ENCODE measurements at regions not wholly inside any gene's neighbourhood (a gene's known extent, or its start where the extent isn't known, plus 50 kb on each side); places are given as distances from the start of the nearest gene placed in this dataset.
"Not testable (repeated sequence)": the region's sequence is repeated elsewhere in the genome, so short reads cannot be mapped to it uniquely, and the experiment has no call there.

DNA sequence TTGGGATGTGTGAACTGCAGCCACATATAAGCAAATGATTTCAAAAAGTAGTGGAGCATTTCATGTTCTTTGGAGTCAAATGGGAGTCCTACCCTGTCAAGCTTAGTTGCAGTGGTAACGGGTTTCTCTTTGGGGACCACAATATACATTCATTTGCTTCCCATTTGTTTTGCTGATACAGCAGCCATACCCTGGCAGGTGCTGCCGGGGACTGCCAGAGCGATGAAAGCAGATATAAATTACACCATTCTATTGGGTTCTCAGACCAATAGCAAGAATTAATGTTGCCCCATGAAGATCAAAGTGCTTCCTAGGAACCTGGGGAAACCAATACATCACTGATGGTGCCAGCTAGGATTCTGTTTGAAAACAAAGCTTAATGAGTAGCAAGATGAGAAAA is 1621.5 kb upstream of the FLRT2 start:
- no peak for DNase-seq (ENCODE audit: extremely low spot score)
- ChIA-PET POLR2A (no interaction called here), CTCF (no interaction called here)
- TF ChIP-seq FOXK2 (IDR thresholded peaks at IDR 0.05) (no peak), BHLHE40 (IDR thresholded peaks at IDR 0.05; ENCODE audit: borderline replicate concordance) (no peak)

DNA sequence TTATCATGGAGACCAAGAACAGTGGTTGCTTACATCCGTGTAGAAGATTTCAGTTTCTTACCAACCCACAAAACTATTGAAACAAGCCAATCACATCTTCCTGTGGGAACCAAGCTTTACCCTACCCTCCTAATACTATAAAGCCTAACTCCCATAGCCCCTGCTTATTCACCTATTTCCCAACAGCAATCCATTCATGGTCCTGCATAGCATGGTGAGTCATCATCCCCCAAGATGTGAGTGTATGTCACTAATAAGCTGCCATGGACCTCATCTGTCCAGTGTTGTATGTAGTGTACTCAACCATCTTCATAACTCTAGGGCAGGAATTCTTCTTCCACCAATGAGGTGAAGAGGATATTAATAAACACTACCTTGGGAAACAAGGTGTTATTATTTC is 1620.4 kb upstream of the FLRT2 start:
- TF ChIP-seq FOXK2 (IDR thresholded peaks at IDR 0.05) = no peak
- no peak for TF ChIP-seq SUZ12 (IDR thresholded peaks at IDR 0.05)
- no peak for TF ChIP-seq TARDBP (IDR thresholded peaks at IDR 0.05)
- TF ChIP-seq FOXA1 (IDR thresholded peaks at IDR 0.05) = no peak
- TF ChIP-seq ZNF384 (IDR thresholded peaks at IDR 0.05) = no peak
- TF ChIP-seq, protein P1, sequence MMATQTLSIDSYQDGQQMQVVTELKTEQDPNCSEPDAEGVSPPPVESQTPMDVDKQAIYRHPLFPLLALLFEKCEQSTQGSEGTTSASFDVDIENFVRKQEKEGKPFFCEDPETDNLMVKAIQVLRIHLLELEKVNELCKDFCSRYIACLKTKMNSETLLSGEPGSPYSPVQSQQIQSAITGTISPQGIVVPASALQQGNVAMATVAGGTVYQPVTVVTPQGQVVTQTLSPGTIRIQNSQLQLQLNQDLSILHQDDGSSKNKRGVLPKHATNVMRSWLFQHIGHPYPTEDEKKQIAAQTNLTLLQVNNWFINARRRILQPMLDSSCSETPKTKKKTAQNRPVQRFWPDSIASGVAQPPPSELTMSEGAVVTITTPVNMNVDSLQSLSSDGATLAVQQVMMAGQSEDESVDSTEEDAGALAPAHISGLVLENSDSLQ (IDR thresholded peaks at IDR 0.05) = no peak
- no peak for TF ChIP-seq LEF1 (IDR thresholded peaks at IDR 0.05; ENCODE audit: borderline replicate concordance)
- TF ChIP-seq L3MBTL2 (conservative IDR thresholded peaks at IDR 0.05) = no peak
- POLR2A ChIA-PET = no interaction called here
- CTCF ChIA-PET = no interaction called here
- DNase-seq (ENCODE audit: extremely low spot score) = no peak

DNA sequence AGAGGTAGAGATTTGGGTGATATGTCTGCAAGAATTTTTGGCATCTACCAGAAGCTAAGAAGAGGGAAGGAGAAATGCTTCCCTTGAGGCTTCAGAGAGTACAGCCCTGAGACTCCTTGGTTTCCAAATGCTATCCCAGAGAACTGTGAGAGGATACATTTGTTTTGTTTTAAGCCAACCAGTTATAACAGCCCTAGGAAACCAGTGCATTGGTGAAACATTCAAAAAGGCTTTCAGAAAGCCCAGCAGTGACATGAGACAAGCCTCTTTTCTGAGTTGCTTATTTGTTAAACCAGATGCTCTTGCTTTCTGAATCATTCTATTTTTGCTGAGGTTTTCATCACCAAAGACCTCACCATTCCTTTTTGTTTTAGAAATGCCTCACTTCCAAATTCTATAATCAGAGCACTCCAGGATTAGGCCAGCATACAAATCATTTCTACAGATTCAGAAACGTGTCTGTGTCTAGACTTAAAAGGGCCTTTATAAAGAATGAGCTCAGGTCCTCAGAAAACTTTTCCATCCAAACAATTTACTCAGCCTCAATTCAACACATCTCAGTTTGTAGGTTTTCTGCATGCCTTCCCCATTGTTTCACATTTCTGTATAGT is 1617.8 kb upstream of the FLRT2 start:
- CTCF ChIA-PET = no interaction called here
- no peak for DNase-seq (ENCODE audit: extremely low spot score)
- TF ChIP-seq LEF1 (IDR thresholded peaks at IDR 0.05; ENCODE audit: borderline replicate concordance) (no peak), CTBP1 (IDR thresholded peaks at IDR 0.05; ENCODE audit: borderline replicate concordance) (no peak), SP1 (IDR thresholded peaks at IDR 0.05) (no peak), ELF4 (IDR thresholded peaks at IDR 0.05) (no peak), HDGF (IDR thresholded peaks at IDR 0.05; ENCODE audit: borderline replicate concordance) (no peak), ARNT (IDR thresholded peaks at IDR 0.05) (no peak)

DNA sequence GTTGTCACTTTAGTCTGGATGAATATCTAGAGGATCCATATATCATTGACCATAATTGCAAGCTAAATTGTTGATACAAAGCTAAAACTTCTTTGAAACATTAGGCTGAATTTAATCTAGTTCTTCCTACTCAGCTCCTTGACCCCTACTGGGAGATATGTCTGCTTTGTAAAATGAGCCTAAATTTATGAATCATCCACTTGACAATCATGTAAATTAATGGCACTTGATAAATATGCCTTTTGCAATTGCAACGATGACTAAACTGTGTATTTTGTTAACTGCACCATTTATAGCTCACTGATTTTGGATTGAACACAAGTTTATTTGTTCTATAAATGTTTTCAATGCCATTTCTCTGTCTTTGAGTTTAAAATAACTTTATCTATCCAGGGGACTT is 1616.5 kb upstream of the FLRT2 start:
- TF ChIP-seq FOXM1 (IDR thresholded peaks at IDR 0.05; ENCODE audit: borderline replicate concordance) (no peak), ZNF384 (IDR thresholded peaks at IDR 0.05) (no peak), ARNT (IDR thresholded peaks at IDR 0.05) (no peak), CTBP1 (IDR thresholded peaks at IDR 0.05; ENCODE audit: borderline replicate concordance) (no peak), LEF1 (IDR thresholded peaks at IDR 0.05; ENCODE audit: borderline replicate concordance) (no peak), HDGF (IDR thresholded peaks at IDR 0.05; ENCODE audit: borderline replicate concordance) (no peak), L3MBTL2 (conservative IDR thresholded peaks at IDR 0.05) (no peak), FOXA1 (IDR thresholded peaks at IDR 0.05) (no peak), NFRKB (IDR thresholded peaks at IDR 0.05) (no peak), FOXK2 (IDR thresholded peaks at IDR 0.05) (no peak), ELF4 (IDR thresholded peaks at IDR 0.05) (no peak), SUZ12 (IDR thresholded peaks at IDR 0.05) (no peak), SP1 (IDR thresholded peaks at IDR 0.05) (no peak), TARDBP (IDR thresholded peaks at IDR 0.05) (no peak), BHLHE40 (IDR thresholded peaks at IDR 0.05; ENCODE audit: borderline replicate concordance) (no peak)
- TF ChIP-seq, protein P1 (IDR thresholded peaks at IDR 0.05) = no peak
- CTCF ChIA-PET = no interaction called here
- DNase-seq (ENCODE audit: extremely low spot score) = no peak
- POLR2A ChIA-PET = no interaction called here

More for the DNA sequence above, 1617.8 kb upstream of the FLRT2 start:
- POLR2A ChIA-PET = no interaction called here

DNA sequence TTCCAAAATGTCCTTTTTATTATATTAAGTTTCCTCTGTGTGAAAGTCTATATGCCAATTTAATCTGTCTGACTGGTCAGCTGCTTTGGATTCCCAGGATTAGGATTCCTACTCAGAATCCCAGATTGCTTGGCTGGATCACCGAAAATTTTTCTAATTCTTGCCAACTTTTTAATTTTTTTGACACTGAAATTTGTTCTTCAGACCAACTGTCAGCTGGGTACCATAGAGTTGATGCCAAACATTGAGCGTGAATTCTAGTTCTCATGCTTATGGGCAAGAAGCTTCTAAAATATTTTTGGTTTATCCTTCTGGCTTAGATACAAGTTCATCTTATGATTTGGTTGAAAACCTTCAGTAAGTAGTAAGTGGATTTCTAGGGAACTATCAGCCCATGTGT is 1611.4 kb upstream of the FLRT2 start:
- CTCF ChIA-PET = no interaction called here
- DNase-seq (ENCODE audit: extremely low spot score) = no peak
- POLR2A ChIA-PET = no interaction called here
- TF ChIP-seq SP1 (IDR thresholded peaks at IDR 0.05) (no peak), HDGF (IDR thresholded peaks at IDR 0.05; ENCODE audit: borderline replicate concordance) (no peak), LEF1 (IDR thresholded peaks at IDR 0.05; ENCODE audit: borderline replicate concordance) (no peak), BHLHE40 (IDR thresholded peaks at IDR 0.05; ENCODE audit: borderline replicate concordance) (no peak), FOXA1 (IDR thresholded peaks at IDR 0.05) (no peak), TARDBP (IDR thresholded peaks at IDR 0.05) (no peak)

DNA sequence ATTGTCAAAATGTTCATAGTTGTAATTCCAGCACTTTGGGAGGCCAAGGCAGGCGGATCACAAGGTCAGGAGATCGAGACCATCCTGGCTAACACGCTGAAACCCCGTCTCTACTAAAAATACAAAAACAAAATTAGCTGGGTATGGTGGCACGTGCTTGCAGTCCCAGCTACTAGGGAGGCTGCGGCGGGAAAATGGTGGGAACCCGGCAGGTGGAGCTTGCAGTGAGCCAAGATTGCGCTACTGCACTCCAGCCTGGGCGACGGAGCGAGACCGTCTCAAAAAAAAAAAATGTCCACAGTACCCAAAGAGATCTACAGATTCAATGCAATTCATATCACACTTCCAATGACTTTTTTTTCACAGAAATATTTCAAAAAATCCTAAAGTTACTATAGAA is 1610.3 kb upstream of the FLRT2 start:
- POLR2A ChIA-PET, CTCF ChIA-PET: not testable (repeated sequence)

DNA sequence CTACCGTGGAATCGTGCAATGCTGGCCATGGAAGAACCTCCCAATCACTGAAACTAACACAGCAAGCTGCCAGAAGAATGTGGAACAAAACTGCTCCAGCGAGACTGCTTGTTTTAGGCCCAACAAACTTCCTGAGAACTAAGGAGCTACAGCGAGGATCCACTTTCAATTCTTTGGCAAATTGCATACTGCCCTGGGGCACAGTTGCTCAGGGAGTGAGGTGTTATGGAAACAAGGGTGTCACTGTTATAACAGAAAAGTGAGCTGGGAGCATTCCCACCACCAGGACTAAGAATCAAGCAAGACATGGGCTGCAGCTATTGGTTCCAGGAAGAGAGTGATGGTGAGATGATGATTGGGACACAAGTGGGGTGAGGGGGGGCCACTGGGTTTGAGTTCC is 1606.1 kb upstream of the FLRT2 start:
- TF ChIP-seq FOXM1 (IDR thresholded peaks at IDR 0.05; ENCODE audit: borderline replicate concordance) (no peak), FOXA1 (IDR thresholded peaks at IDR 0.05) (no peak)
- DNase-seq (ENCODE audit: extremely low spot score) = no peak
- ChIA-PET CTCF (no interaction called here), POLR2A (no interaction called here)

More for the DNA sequence above, 1610.3 kb upstream of the FLRT2 start:
- DNase-seq (ENCODE audit: extremely low spot score) = not testable (repeated sequence)

DNA sequence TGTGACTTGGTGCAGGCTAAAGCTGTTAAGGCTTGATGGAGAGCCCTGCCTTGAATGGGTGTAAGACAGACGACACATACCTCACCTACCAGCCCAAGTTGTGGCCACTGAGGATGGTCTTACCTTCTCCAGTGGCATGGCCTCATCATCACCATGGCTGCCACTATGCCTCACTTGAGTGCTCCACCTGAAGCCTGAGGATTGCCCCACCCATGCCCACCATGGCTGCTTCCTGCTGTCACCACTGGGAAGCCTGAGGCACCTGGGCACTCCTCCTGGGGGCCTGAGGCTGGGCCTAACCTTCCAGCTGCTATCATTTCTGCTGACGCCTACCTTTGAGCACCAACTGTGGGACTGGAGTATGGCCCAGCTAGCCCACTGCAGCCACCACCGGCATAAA is 1605.7 kb upstream of the FLRT2 start:
- ChIA-PET CTCF (no interaction called here), POLR2A (no interaction called here)
- no peak for DNase-seq (ENCODE audit: extremely low spot score)
- no peak for TF ChIP-seq ZNF384 (IDR thresholded peaks at IDR 0.05)
- no peak for TF ChIP-seq FOXA1 (IDR thresholded peaks at IDR 0.05)
- TF ChIP-seq, protein P1 (IDR thresholded peaks at IDR 0.05) = no peak
- TF ChIP-seq NFRKB (IDR thresholded peaks at IDR 0.05) = no peak
- TF ChIP-seq CTBP1 (IDR thresholded peaks at IDR 0.05; ENCODE audit: borderline replicate concordance) = no peak
- TF ChIP-seq HDGF (IDR thresholded peaks at IDR 0.05; ENCODE audit: borderline replicate concordance) = no peak
- no peak for TF ChIP-seq FOXM1 (IDR thresholded peaks at IDR 0.05; ENCODE audit: borderline replicate concordance)
- no peak for TF ChIP-seq FOXK2 (IDR thresholded peaks at IDR 0.05)
- no peak for TF ChIP-seq SUZ12 (IDR thresholded peaks at IDR 0.05)
- no peak for TF ChIP-seq TARDBP (IDR thresholded peaks at IDR 0.05)
- no peak for TF ChIP-seq BHLHE40 (IDR thresholded peaks at IDR 0.05; ENCODE audit: borderline replicate concordance)
- TF ChIP-seq L3MBTL2 (conservative IDR thresholded peaks at IDR 0.05) = no peak
- no peak for TF ChIP-seq SP1 (IDR thresholded peaks at IDR 0.05)
- no peak for TF ChIP-seq ARNT (IDR thresholded peaks at IDR 0.05)
- TF ChIP-seq LEF1 (IDR thresholded peaks at IDR 0.05; ENCODE audit: borderline replicate concordance) = no peak
- no peak for TF ChIP-seq ELF4 (IDR thresholded peaks at IDR 0.05)
